ENCODE measurements at regions not wholly inside any gene's neighbourhood (a gene's known extent, or its start where the extent isn't known, plus 50 kb on each side); places are given as distances from the start of the nearest gene placed in this dataset.
"Not testable (repeated sequence)": the region's sequence is repeated elsewhere in the genome, so short reads cannot be mapped to it uniquely, and the experiment has no call there.

DNA sequence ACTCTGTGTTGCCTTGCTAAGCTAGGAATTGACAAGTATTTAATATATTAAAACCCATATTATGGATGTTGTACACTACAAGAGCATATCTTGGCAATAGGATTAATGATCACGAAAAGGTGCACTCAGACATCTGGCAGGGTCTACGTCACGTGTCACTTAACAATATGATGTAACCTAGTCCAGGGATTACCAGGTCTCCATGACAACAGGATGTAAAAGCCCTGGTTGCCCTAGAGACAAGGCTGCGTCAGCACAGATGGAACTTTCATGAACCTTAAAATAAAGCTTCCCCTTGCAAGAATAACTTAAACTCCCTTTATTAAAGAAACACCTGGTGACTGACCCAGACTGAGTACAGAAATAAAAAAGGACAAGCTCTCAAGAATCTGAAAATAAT lies 717.8 kb downstream of the CDH18 start:
- no peak for TF ChIP-seq EZH2phosphoT487 (IDR thresholded peaks at IDR 0.05; ENCODE audit: insufficient read depth, low read depth)
- no peak for TF ChIP-seq EZH2 (IDR thresholded peaks at IDR 0.05; ENCODE audit: insufficient read depth, poor library complexity, severe bottlenecking)
- Histone ChIP-seq H3F3A (ENCODE audit: insufficient read depth) (no peaks in the 10 kb centered on the region), H3K4me1 (ENCODE audit: insufficient read depth) (no peaks in the 10 kb centered on the region), H3K27ac (no peak overlapping the region), H3K9me3 (ENCODE audit: low read depth) (no peaks in the 10 kb centered on the region), H3K9me2 (ENCODE audit: insufficient read depth) (no peaks in the 10 kb centered on the region), H3K27me3 (replicated peaks; ENCODE audit: insufficient read depth) (no peaks in the 10 kb centered on the region), H3K4me3 (no peak overlapping the region), H3K36me3 (ENCODE audit: low read depth) (no peaks in the 10 kb centered on the region), H2AFZ (no peak overlapping the region), H4K20me1 (ENCODE audit: insufficient read depth) (no peaks in the 10 kb centered on the region), H3K4me2 (ENCODE audit: unreplicated experiment) (no peak overlapping the region), H3K9ac (no peak overlapping the region), H3K79me2 (ENCODE audit: insufficient read depth) (no peaks in the 10 kb centered on the region)
- in situ Hi-C loops (cut with MboI): no loop called here
- 13 to 16% methylated on average over 4 of the region's 4 CpGs for WGBS, 2 experiments (ENCODE audit: low coverage in 1 of 2, low lambda C conversion rate in 2 of 2, missing lambda C conversion rate in 2 of 2)
- DNase-seq: no peak

DNA sequence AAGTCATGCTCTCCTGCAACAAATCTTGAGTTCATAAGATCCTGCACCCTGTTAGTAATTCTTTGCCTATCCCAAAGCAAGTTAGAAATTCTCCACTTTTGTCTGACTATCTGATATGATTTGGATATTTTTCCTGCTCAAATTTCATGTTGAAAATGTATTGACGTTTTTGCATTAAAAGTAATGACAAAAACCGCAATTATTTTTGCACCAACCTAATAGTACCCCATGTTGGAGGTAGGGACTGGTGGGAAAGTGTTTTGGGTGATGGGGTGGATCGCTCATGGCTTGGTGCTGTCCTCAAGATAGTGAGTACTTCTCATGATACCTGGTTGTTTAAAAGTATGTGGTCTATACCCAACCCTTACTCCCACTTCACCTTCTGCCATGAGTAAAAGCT lies 713.4 kb downstream of the CDH18 start:
- WGBS, 2 experiments (ENCODE audit: low coverage in 1 of 2, low lambda C conversion rate in 2 of 2, missing lambda C conversion rate in 2 of 2): 6% methylated on average over 3 of the region's 3 CpGs
- Histone ChIP-seq H3K27me3 (replicated peaks; ENCODE audit: insufficient read depth) (no peaks in the 10 kb centered on the region), H3K9ac (no peak overlapping the region), H2AFZ (no peak overlapping the region), H3K9me3 (ENCODE audit: low read depth) (no peaks in the 10 kb centered on the region), H3K4me3 (no peak overlapping the region), H3K4me2 (ENCODE audit: unreplicated experiment) (no peak overlapping the region), H3K79me2 (ENCODE audit: insufficient read depth) (no peaks in the 10 kb centered on the region), H3K4me1 (ENCODE audit: insufficient read depth) (no peaks in the 10 kb centered on the region), H3K27ac (no peak overlapping the region), H3K36me3 (ENCODE audit: low read depth) (no peaks in the 10 kb centered on the region), H4K20me1 (ENCODE audit: insufficient read depth) (no peaks in the 10 kb centered on the region), H3F3A (ENCODE audit: insufficient read depth) (no peaks in the 10 kb centered on the region), H3K9me2 (ENCODE audit: insufficient read depth) (no peaks in the 10 kb centered on the region)
- DNase-seq: no peak
- TF ChIP-seq EZH2phosphoT487 (IDR thresholded peaks at IDR 0.05; ENCODE audit: insufficient read depth, low read depth) (no peak), EZH2 (IDR thresholded peaks at IDR 0.05; ENCODE audit: insufficient read depth, poor library complexity, severe bottlenecking) (no peak)
- in situ Hi-C loops (cut with MboI): no loop called here

DNA sequence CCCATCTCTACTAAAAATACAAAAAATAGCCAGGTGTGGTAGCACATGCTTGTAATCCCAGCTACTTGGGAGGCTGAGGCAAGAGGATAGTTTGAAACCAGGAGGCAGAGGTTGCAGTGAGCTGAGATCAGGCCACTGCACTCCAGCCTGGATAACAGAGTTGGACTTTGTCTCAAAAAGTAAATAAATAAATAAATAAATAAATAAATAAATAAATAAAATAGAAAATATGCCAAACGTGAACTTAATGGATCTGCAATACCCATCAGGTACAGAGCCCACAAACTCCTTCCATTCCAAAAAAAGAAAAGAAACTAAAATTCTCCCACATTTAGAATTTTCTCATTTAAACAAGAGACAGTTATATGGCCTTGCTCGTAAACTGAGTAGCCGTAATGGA lies 702.7 kb downstream of the CDH18 start:
- H2AFZ ChIP-seq: no peak overlapping the region
- H3K4me1 ChIP-seq (ENCODE audit: insufficient read depth): no peaks in the 10 kb centered on the region
- no peaks in the 10 kb centered on the region for H3K36me3 ChIP-seq (ENCODE audit: low read depth)
- no peak overlapping the region for H3K27ac ChIP-seq
- no peaks in the 10 kb centered on the region for H4K20me1 ChIP-seq (ENCODE audit: insufficient read depth)
- H3K4me2 ChIP-seq (ENCODE audit: unreplicated experiment): no peak overlapping the region
- WGBS, 2 experiments (ENCODE audit: low coverage in 1 of 2, low lambda C conversion rate in 2 of 2, missing lambda C conversion rate in 2 of 2): 39 to 45% methylated on average over 3 of the region's 3 CpGs
- H3K27me3 ChIP-seq (replicated peaks; ENCODE audit: insufficient read depth): no peaks in the 10 kb centered on the region
- DNase-seq: no peak
- no peaks in the 10 kb centered on the region for H3K79me2 ChIP-seq (ENCODE audit: insufficient read depth)
- H3F3A ChIP-seq (ENCODE audit: insufficient read depth): no peaks in the 10 kb centered on the region
- no peak overlapping the region for H3K9ac ChIP-seq
- no peaks in the 10 kb centered on the region for H3K9me3 ChIP-seq (ENCODE audit: low read depth)
- H3K4me3 ChIP-seq: no peak overlapping the region
- no peaks in the 10 kb centered on the region for H3K9me2 ChIP-seq (ENCODE audit: insufficient read depth)
- in situ Hi-C loops (cut with MboI): no loop called here
- TF ChIP-seq EZH2phosphoT487 (IDR thresholded peaks at IDR 0.05; ENCODE audit: insufficient read depth, low read depth) (no peak), EZH2 (IDR thresholded peaks at IDR 0.05; ENCODE audit: insufficient read depth, poor library complexity, severe bottlenecking) (no peak)

DNA sequence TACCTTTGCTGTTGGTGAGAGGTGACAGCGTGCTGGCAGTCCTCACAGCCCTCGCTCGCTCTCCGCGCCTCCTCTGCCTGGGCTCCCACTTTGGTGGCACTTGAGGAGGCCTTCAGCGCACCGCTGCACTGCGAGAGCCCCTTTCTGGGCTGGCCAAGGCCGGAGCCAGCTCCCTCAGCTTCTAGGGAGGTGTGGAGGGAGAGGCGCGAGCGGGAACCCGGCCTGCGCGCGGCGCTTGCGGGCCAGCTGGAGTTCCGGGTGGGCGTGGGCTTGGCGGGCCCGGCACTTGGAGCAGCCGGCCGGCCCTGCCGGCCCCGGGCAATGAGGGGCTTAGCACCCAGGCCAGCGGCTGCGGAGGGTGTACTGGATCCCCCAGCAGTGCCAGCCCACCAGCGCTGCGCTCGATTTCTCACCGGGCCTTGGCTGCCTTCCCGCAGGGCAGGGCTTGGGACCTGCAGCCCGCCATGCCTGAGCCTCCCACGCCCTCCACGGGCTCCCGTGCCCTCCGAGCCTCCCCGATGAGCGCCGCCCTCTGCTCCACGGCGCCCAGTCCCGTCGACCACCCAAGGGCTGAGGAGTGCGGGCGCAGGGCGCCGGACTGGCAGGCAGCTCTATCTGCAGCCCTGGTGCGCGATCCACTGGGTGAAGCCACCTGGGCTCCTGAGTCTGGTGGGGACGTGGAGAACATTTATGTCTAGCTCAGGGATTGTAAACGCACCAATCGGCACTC lies 700.3 kb downstream of the CDH18 start:
- H4K20me1 ChIP-seq (ENCODE audit: insufficient read depth); H3K9me3 ChIP-seq (ENCODE audit: low read depth); in situ Hi-C loops (cut with MboI); H3K4me2 ChIP-seq (ENCODE audit: unreplicated experiment); H3K36me3 ChIP-seq (ENCODE audit: low read depth); H3K27ac ChIP-seq; DNase-seq; H3K9me2 ChIP-seq (ENCODE audit: insufficient read depth); H3K4me1 ChIP-seq (ENCODE audit: insufficient read depth); H3K9ac ChIP-seq; H2AFZ ChIP-seq; H3F3A ChIP-seq (ENCODE audit: insufficient read depth); H3K79me2 ChIP-seq (ENCODE audit: insufficient read depth); H3K4me3 ChIP-seq; H3K27me3 ChIP-seq (replicated peaks; ENCODE audit: insufficient read depth): not testable (repeated sequence)
- 72 to 73% methylated on average over 35 to 52 of the region's 54 CpGs for WGBS, 2 experiments (ENCODE audit: low coverage in 1 of 2, low lambda C conversion rate in 2 of 2, missing lambda C conversion rate in 2 of 2)

DNA sequence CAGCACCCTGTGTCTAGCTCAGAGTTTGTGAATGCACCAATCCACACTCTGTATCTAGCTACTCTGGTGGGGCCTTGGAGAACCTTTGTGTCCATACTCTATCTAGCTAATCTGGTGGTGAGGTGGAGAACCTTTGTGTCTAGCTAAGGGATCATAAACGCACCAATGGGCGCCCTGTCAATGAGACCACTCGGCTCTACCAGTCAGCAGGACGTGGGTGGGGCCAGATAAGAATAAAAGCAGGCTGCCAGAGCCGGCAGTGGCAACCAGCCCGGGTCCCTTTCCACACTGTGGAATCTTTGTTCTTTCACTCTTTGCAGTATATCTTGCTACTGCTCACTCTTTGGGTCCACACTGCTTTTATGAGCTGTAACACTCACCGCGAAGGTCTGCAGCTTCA lies 699.7 kb downstream of the CDH18 start:
- in situ Hi-C loops (cut with MboI); H3K4me3 ChIP-seq; H3K9me2 ChIP-seq (ENCODE audit: insufficient read depth); H4K20me1 ChIP-seq (ENCODE audit: insufficient read depth); DNase-seq; H2AFZ ChIP-seq; H3K4me2 ChIP-seq (ENCODE audit: unreplicated experiment); H3F3A ChIP-seq (ENCODE audit: insufficient read depth); H3K4me1 ChIP-seq (ENCODE audit: insufficient read depth); H3K9ac ChIP-seq; H3K27me3 ChIP-seq (replicated peaks; ENCODE audit: insufficient read depth); H3K27ac ChIP-seq; H3K79me2 ChIP-seq (ENCODE audit: insufficient read depth); H3K9me3 ChIP-seq (ENCODE audit: low read depth); H3K36me3 ChIP-seq (ENCODE audit: low read depth): not testable (repeated sequence)
- 40 to 49% methylated on average over 8 of the region's 8 CpGs for WGBS, 2 experiments (ENCODE audit: low coverage in 1 of 2, low lambda C conversion rate in 2 of 2, missing lambda C conversion rate in 2 of 2)
